NCI-H510A (cell line): ENCODE measurements at regions not wholly inside any gene's neighbourhood (a gene's known extent, or its start where the extent isn't known, plus 50 kb on each side); places are given as distances from the start of the nearest gene placed in this dataset.

ENCODE experiments used
- DNase-seq: peaks from one replicate; lab custom pipeline; 2025; lab: John Stamatoyannopoulos, UW

DNA sequence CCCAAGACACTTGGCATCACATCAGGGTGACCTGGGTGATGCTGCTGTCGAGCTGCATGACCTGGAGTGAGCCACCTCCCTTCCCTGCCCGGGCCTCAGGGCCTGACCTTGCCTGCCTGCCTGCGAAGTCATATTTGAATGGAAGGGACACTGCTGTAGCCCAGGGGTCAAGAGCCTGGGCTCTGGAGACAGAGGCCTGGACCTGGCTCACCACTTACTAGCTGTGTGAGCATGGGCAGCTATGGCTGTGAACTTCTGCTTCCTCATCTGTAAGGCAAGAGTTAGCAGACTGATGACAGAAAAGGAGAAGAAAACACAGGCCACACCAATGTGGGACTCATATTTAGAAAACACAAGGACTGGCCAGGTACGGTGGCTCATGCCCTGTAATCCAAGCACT lies 118.7 kb downstream of the ZFP36L2 start:
- no peak for DNase-seq

DNA sequence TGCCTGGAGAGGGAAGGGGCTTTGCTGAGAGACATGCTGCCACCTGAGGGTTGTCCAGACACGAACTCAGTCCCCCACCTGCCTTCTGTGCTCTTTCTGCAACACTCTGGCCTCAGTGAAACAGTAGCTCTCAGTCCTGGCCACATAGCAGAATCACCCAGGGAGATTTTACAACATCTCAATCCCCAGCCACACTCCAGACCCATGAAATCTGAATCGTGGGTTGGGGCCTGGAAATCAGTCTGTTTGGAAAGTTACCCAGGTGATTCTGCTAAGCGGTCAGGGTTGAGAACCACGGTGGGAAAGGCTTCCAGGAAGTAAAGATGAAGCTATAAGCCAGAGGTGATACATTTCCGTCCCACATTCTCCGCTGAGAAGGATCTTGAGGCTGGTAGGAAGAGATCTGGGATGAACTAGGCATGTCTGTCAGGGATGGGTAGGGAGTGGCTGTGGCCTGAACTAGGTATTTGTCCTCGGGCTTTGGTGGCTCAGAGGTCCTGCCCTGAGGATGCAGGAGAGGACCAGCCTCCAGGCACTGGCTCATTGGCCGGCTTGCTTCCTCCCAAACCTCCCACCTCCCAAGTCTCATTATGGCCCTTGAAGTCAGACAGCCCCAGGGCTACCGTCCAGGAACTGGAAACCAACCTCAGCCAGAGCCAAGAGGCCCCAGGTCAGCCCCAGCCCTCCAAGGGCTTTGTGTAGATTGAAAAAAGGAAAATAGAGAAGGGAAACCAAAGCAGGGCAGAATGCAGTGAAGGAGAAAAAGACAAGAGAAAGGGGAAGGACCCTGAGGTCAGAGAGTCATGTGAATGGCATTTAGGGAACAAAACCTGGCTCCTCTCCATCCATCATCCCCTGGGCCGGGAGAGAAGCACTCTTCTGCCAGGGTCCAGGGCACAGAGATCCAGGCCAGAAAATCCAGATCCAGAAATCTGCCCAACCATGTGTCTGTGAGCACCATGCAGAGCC lies 119.6 kb downstream of the ZFP36L2 start:
- no peak for DNase-seq

DNA sequence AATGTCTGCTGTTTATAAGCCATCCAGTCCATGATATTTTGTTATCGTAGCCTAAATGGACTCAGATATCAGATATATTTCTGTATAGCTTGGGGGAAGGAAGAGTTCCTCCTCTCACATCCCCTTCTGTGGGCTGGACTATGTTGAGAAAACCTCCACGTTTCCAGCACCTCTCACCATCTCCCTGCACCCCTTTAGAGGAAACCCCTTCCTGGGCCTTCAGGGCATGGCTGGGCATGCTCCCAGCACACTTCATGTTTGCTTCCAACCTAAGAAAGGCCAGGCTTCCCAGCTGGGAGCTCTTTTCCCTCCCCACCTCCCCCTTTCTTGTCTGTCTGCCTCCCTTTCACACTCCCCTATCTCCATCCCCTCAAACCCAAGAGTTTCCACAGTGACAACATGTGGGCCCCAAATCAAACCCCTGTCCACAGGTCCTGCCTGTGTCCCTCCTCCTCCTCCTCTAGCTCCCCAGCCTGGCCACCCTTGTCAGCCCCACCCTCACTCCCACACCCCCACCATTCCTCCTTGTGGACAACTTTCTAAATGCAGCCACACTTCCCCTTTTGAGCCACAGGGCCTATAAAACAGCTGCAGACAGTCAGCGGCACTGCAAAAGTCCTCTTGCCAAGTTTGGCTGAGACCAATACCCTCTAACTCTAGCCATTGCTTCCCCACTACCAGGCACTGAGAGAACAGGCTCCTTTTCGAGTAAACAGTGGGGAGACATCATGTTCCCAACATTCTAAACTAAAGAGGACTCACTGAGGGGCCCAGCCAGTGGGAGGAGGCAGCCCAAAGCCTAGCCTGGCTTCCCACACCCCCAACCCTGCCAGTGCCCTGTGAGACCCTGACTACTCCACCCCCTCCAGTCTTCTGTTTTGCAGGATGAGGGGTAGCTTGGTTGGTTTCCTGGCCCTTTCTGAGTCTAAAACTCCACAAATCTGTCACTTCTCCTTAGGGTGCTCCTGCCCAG lies 120.5 kb downstream of the ZFP36L2 start:
- no peak for DNase-seq

DNA sequence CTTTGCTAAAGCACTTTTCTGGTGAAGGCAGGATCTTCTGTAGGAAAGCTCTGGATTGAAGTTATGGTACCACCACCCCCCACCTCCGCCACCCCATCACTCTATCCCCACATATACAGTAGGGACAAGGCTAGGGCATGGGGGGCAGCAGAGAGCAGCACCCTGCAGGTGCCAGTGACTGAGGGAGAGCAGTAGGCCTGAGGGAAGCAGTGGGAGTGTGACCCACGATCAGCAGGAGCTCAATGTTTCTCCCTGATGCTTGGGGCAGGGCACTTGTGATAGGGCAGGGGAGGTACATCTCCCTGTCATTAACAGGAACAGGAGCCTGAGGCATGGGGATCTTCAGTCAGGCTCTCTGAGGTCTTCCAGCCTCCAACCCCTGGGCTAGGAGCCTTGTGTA lies 121.6 kb downstream of the ZFP36L2 start:
- DNase-seq = no peak

DNA sequence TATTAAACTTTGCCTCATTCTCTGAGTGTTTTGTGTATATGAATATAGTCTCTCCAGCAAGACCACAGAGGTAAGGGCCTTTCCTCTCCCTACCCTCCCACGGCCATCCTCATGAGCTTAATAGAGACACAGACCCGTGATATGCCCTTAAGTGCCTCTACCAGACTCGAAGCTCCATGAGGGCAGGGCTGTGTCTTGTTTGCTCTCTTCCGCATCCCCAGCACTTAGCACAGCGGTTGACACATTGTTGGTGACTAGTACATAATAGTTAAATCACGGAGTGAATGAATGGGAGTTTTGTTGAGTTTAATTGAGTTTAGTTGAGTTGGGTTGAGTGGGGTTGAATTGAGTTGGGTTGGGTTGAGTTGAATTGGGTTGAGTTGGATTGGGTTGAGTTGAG lies 122.3 kb downstream of the ZFP36L2 start:
- no peak for DNase-seq

DNA sequence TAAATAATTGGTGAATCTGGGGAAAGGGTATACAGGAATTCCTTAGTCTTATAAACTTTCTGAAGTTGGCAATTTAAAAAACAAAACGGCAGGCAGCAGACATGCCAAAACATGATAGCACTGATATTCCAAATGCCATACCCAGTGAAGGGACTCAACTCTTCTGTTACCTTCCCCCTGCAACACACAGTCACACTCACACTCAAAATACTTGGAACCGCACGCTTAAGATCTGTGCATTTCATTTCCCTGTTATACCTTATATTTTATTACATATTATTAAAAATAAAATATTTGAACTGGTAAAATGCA lies 123.4 kb downstream of the ZFP36L2 start:
- DNase-seq = no peak

DNA sequence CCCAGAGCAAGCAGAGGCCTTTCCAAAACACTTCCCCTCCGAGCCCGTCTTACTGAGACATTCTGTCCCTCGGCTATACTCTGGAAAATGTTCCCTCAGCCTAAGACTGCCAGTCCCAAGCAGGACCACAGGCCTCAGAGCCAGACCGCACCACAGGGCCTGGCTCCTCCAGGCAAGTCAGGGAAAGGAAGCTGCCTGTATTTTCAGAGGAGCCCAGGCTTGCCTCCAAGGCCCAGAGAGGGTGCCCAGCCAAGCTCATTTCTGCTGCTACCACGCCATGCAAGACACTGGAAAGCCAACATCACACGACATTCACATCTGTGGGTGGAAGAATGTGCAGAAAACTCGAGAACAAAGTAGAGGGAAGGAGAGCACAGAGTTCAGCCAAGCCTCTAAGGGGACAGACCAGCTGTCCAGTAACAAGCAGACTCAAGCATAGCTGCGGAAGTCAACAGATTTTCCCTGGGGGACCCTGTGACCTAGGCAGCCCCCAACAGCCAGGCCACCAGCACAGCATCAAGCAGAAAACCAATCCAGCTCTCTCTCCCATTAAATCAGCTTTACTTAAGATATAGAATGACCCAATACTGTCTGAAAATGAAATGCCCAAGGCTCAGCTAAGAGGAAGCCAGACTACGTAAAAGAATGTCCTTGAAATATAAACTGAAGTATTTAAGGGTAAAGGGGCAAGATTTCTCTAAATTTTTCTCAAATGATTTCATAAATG lies 123.9 kb downstream of the ZFP36L2 start:
- no peak for DNase-seq

DNA sequence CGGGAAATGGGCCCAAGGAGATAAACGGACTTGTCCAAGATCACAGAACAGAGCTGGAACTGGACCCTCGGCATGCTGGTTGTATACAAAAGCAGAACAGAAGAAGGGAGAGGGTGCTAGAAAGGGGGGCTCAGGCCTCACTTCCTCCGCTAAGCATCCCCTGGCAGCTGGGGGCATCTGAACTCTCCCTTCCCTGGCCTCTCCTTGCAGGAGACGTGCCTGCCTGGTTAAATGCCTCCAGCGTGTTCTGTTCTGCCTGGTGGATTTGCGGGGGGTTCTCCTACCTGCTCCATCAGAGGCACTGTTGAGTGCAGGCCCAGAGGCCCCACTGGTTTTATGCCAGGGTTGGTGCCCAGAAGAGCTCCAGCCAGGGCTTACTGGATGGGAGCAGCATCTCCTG lies 124.7 kb downstream of the ZFP36L2 start:
- DNase-seq = no peak

DNA sequence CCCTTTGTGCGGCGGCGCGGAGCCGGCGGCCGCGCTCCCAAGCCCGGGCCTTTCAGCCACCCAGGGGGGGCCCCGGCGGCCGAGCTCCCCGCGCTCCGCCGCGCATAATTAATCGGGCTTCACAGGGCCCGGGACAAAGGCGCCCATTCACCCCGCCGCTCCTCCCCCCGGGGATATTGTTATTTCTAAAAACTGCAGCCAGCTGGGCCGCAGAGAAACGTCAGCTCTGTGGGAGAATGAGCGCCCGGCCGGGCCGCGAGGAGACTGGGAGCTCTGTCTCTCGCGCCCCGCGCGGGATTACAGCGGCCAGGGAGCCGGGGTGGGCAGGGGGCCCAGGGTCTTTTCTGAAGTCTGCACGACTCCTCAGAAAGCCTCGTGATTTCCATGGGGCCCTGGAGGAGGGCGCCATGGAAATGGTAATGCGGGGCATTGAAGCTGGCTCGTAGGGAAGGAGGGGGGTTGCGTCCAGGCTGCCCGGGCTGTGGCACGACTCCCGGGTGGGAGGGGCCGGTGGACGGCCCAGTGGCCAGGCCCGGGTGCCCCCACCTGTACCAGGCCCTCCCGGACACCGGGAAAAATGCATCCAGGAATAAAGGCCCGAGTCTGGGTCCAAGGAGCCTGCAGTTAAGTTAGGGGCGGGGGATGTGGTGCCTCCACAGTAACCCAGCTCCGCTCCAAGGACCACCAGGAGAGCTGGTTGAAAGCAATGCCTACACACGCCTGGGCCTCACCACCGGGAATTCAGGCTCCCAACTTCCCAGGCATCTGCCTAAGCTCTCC lies 125.3 kb downstream of the ZFP36L2 start:
- DNase-seq = peak; percentile 32

DNA sequence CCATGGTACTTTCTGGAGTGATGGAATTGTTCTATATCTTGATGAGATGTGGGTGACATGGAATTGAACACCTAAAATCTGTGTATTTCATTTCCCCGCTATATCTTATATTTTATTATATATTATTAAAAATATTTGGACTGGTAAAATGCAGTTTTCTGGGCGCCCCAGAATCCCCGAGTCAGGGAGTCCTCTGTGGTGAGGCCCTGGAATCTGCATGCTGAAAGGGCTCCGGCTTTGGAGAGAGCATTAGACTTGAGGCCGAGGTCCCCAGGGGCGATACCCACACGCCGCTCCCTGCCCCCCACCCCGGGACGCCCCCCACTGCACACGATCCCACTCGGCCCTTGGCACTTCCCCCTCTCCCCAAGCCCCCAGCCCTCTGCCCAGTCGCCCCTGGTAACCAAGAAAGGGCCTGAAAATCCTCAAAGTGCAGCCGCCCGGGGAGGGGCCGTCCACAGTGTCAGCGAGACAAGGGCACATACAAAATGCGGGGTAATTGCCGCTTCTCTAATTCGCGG lies 126.0 kb downstream of the ZFP36L2 start:
- DNase-seq = no peak

DNA sequence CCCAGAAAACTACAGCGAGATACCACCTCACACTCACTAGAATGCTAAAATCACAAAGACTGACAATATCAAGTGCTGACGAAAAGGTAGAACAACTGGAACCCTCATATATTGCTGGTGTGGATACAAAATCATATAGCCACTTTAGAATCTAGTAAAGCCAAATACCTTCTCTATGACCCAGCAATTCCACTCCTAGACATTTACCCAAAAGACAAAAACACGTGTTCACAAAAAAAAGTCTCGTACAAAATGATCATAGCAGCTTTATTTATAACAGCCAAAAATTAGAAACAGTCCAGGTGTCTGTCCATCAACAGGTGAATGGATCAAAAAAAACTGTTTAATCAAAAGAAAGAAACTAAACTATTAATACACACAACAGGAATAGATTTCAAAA lies 126.6 kb downstream of the ZFP36L2 start:
- DNase-seq = no peak

DNA sequence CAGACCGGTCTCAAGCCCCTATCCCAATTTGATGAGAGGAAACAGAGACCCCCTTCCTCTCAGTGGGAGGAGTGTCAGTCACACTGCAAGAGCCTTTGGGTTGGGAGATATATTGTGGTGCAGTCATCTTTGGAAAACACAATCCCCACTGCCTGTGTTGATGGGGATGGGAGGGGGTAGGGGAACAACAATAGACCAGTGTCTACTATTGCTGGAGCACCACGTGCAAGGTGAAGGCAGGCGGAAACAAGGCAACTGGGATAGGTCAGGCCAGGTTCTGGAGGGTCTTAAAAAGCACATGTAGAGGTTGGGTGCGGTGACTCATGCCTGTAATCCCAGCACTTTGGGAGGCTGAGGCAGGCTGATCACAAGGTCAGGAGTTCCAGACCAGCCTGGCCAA lies 127.9 kb downstream of the ZFP36L2 start:
- no peak for DNase-seq

DNA sequence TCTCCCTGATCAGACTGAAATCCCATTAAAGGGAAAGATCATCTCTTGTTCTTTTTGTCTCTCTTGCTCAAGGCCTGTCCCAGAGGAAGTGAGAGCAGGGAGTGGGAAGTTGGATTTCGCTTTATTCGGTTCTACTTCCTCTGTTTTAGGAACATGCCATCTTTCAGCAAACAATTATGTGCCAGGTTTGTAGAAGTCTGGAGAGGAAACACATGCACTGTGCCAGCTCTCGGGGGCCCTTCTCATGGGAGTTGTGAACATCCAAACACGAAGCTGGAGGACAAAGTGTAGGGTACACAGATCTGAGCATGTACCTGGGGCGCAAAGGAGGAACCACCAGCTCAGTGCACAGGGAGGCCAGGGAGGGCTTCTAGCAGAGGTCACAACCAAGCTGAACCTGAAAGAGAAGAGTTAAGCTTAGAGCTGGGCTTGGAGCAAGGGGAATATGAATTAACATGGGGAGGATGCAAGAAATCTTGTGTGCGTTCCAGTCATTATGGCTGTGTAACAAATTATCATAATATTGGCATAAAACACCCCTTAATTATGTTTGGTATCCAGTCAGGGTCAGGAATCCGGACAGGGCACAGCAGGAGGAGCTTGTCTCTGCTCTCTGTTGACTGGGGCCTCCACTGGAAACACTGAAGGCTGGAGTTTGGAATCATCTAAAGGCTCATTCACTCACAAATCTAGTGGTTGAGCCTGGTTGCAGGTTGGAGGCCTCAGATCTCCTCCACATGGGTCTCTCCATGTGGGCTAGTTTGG lies 128.6 kb downstream of the ZFP36L2 start:
- no peak for DNase-seq

DNA sequence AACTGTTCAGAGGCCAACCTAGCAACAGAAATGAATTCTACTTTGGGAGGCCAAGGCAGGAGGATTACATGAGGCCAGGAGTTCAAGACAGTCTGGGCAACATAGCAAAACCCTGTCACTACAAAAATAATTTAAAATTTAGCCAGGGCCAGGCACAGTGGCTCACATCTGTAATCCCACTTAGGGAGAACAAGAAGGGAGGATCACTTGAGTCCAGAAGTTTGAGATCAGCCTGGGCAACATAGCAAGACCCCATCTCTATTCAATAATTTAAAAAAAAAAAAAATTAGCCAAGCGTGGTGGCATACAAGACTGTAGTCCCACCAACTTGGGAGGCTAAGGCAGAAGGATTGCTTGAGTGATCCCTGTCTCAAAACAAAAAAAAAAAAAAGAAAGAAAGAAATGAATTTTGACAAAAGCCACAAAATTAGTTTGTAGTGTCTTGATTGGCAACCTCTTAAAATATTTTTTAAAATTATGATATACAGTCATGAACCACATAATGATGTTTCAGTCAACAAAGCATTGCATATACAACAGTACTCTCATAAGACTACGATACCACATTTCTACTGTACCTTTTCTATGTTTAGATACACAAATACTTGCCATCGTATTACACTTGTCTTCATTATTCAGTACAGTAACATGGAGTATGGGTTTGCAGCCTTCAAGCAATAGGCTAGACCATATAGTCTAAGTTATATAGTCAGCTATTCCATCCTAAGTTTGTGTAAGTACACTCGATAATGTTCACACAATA lies 130.7 kb downstream of the ZFP36L2 start:
- no peak for DNase-seq

DNA sequence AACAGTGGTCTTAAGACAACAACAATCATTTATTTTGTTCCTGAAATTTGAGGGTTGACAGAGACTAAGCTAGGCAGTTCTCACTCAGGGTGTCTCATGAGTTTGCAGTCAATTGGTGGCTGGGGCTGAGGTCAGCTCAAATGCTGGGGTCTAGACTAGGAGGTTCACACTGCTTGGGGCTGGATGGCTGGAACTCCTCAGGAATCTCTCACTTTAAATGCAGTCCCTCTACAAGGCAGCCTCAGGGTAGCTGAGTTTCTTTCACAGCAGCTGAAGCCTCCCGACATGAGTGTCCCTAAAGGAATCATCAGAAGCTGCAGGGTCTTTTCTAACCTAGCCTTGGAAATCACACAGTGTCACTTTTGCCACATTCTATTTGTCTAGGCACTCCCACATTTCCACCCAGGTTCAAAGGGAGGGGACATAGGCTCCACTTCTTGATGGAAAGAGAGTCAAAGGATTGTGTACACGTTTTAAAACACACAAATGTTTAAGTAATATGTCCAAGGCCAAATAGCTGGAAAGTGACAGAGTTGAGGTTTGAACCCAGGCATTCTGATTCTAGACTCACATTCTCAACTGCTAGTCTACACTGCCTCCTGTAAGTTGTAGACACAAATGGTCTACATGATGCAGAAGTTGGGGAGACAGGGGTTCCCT lies 133.8 kb downstream of the ZFP36L2 start:
- no peak for DNase-seq

DNA sequence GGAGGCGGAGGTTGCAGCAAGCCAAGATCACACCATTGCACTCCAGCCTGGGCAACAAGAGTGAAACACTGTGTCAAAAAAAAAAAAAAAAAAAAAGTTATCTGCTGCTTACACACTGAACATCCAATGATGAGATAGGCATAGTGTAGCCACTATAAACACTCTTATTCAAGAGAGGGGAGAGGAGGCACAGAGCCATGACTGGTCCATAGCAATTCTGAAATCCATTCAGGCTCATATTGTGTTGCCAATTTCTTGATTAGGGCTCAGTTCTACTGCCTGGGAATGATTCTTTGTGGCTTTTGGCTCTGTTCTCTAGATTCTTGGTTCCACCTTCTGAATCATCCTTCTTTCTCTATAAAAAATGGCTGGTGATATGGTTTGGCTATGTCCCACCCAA lies 136.1 kb downstream of the ZFP36L2 start:
- no peak for DNase-seq

DNA sequence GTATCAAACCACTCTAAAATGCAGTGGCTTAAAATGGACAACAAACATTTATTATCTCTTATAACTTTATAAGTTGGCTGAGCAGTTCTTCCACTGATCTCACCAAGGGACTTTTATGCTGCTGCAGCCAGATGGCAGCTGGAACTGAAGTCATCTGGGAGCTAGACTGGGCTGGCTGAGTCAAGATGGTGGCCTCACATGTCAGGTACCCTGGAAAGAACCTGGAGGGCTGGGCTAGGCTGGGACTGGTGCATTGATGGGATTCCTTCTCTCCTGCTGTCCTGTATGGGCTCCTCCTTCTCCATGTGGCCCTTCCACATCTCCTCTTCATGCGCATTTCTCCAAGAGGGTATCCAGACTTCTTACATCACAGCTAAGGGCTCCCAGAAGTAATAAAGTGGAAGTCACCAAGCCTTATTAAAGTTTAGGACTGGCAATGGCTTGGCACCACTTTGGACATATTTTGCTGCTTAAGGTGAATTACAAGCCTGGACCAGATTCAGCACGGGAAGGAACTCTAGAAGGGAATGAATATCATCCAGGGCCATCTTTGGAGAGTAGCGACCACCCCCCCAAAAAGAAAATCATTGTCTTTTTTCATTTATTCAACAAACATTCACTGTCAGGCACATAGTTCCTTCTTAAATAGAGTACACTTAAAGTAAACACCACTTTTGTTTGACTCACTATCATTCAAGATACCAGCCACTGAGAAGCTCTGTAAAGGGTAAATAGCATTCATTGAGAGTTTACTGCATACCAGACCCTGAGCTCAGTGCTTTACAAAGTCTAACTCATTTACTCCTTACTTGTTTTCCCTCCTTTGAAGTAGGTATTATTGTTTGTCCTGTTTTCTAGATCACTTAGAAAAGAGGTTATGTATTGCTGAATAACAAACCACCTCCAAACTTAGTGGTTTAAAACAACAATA lies 138.0 kb downstream of the ZFP36L2 start:
- DNase-seq = no peak

DNA sequence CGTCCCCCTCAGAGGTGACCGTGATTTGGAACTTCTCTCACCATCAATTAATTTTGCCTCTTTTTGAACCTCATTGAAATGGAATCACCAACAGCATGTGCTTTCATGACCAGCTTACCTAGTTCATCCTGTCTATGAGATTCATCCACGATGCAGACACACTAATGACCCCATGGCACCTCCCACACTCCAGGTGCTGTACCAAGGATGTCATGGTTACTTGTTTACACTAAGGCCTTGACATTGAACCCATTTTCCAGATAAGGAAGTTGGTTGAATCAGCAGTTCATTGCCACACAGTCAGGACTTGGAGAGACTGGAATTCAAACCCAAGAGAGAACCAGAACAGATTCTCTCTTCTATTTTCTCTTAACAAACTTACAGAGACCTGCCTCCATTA lies 139.0 kb downstream of the ZFP36L2 start:
- no peak for DNase-seq
